NOMO-1 (cell line): ENCODE measurements at regions not wholly inside any gene's neighbourhood (a gene's known extent, or its start where the extent isn't known, plus 50 kb on each side); places are given as distances from the start of the nearest gene placed in this dataset.

ENCODE experiments used
- DNase-seq, 2 experiments: peaks; one replicate each; lab custom pipeline; 2025; ENCODE audit not compliant: unreplicated experiment in 2 of 2; lab: John Stamatoyannopoulos, UW

DNA sequence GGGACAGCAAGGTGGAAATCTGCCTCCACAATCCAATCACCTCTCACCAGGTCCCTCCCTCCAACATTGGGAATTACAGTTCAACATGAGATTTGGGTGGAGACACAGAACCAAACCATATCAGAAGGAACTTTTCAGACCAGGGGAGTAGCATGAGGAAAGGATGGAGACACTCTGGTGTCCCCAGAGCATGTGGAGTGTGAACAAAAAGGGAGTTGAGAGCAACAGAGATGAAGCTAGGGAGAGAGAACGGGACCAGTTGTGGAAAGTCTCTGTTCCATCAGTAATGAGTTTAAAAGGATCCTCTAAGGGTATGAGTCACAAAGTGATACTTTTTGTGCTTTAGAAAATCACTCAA, 382.0 kb downstream of the SFMBT2 start:
- DNase-seq: no peak

DNA sequence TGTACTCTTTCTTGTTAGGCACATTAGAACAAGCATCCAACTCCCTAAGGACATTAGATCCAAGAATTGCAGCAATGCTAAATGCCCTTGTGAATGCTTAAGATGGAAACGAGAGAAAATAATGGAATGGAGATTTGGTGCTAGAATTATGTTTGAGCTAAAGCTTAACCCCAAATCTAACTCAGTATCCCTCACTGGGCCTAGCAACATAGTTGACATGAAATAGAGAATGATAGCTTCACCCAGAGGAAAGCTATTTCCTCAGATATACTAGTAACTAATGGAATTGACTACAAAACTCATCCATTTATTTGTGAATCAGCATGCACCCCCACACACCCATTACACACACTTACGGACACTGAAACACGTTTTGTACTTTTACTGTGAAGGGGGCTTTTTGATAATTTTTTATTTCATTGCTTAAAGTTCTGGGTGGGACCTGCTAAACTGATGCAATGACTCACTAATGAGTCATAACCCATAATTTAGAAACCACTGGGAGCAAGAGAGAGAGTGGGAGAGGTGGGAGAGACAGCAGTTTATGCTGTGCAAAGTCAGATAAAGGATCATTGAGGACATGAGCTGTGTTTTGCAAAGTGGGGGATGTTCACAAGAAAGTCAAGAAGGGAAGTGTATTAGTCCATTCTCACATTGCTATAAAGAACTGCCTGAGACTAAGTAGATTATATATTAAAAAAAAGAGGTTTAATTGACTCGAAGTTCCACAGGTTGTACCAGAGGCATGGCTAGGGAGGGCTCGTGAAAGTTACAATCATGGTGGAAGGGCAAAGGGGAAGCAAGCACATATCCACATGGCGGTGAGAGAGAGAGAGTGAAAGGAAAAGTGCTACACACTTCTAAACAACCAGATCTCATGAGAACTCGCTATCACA, 382.7 kb downstream of the SFMBT2 start:
- peak; percentile 20 to 58 for DNase-seq

DNA sequence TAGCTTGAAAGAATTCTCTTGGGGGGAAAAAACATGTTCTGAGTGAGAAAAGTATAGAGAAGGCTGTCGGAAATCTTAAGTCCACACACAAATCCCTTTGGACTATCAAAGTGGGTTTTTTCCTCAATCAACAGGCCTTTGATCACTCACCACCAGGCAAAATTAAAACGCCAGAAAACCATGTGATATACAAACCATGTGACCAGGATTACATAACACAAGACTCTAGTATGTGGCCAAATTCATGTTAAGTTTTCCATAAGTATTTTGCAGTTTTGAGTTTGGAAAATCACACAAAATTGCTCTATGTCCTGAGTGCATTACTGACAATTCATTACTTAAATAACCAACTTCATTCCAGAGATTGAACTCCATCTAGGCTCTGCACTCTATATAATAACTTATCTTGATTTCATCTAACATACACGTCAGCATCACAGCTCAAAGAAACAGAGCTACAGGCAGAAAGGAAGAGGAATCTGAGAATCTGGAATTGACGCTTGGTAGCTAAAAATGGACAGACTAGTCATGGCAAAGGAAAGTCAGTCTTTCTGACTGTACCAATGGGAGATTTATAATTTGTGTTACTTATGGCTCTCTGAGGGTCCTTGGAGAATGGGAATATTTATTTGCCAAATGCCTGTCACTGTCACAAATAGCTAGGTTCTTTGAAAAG, 383.5 kb downstream of the SFMBT2 start:
- DNase-seq: no peak

DNA sequence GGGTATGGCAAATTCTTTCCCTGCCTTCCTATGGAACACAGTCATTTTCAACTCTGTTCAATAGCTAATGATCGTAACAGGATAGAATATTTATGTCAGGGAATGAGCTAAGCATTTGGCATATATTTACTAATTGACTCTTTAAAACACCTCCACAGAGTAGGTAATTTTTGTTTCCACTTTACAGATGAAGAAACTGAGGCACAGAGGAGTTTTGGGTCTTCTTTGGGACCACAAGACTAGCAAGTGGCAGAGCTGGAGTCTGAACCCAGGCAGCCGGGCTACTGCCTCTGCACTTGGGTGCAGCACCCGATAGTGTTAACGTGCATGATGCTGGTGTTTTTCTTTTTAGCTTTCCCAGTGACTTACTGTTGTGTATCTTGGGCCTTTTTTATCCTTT, 384.0 kb downstream of the SFMBT2 start:
- no peak for DNase-seq

DNA sequence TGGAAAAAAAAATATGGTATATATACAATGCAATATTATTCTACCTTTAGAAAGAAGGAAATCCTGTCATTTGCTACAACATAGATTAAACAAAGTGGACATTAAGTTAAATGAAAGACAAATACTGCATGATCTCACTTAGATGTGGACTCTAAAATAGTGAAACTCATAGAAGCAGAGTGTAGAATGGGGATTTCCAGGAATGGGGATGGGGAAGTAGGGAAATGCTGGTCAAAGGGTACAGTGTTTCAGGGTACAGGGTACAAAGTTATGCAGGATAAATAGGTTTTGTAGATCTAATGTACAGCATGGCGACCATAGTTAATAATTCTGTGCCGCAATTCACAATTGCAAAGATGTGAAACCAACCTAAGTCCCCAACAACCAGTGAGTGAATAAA, 385.5 kb downstream of the SFMBT2 start:
- no peak for DNase-seq

DNA sequence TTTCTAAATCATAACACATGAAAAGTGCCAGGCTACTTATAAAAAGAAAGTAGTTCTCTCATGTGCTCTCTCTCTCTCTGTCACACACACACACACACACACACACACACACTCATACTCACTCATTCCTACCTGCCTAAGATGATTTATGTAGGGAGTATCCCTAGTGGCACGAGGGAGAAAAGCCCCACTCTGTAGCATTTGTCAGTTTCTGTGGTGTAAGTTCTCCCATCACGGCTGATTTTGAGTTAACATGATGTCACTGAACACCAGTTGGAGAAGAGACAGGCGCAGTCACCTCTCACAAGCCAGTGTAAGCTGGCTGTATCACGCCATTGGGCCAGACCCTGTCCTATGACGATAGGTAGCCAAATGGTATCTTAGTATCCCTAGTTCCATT, 395.4 kb downstream of the SFMBT2 start:
- no peak for DNase-seq

DNA sequence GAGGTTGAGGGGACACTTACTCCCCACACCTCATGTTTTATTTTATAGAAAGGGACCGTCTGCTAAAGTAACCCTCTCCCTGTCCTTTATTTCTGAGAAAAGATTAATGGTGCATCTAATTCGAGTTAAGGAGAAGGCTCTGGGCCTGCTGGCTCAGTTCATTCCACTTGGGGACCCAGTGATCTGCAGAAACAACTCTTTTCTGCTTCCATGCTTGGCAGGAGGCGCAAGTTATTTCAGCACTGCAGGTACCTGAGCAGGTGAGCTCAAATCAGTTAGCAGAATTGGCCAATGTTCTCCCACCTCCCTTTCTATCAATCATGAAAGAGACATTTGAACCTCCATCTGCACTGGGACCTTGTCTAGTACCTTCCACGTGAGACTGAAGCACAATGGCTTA, 396.1 kb downstream of the SFMBT2 start:
- no peak for DNase-seq

DNA sequence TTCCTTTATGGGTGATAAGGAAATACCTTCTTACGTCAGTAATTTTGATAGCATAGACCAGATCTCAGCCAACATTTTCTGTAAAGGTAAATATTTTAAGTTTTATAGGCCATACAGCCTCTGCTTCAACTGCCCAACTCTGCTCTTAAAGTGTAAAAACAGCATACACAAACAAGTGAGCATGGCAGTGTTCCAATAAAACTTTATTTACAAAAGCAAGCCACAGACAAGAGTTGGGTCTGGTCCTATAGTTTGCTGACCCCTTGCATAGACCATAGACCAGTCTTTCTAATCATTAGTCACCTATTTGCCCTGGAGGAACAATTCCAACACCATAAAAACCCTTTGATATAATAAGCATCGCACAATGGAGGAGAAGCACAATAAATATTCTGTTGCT, 398.8 kb downstream of the SFMBT2 start:
- no peak for DNase-seq

DNA sequence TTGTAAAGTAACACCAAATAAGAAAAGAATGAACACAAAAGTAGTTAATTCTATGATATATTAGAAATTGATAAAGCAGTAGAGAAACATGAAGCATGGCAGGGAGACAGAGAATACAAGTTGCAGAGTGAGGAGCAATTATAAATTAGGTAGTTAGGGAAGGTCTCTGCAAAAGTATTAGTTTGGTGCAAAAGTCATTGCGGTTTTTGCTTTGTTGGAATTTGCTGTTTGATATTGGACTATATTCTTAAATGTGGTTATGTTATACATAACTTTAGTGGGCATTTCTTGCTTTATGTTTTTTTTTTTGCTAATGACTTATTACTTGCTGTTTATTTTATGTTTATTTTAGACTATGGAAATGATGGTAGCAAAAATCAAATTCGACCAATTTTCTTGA, 402.2 kb downstream of the SFMBT2 start:
- no peak for DNase-seq

DNA sequence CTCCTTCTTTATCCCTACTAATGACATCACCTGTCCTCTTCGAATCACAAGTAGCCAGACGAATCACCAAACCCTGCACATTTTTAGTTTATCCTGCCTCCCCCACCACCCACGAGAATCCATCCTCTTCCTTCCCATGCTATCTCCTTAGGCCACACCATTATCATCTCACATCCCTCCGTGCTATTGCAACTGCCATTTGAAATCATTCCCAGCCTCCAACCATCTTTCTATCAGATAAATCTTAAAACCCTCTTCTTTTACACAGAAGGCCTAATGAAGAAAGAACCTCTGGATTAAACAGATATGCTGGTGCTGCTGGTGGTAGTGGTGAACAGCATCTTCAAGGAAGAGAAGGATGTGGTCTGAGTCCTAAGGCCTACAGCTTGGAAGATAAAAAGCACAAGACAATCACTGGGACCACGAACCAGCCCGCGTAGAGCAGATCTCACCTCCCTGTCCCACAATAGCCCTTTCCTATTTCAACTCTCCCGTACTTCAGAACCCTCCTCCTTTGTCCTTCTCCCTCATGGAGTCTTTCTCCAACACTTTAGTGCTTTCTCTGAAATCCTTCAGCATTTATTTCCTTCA, 403.1 kb downstream of the SFMBT2 start:
- no peak for DNase-seq

DNA sequence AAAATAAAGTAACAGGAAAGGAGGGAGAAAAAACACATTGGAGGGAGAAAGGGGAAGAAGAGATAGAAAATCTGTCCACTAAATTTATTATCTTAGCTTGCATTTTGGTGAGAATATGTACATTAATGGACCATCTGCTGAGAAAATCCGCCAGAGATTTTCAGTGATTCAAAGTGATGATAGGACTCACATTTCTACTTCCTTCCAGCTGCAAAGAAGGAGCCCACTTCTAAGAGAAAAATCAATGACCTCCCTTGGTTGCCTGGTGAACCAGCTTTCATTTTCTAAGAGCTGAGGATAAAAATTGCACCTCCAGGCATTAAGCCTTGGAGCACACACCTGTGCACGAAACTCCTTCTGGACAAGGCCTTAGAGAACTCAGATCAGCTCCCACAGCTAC, 404.3 kb downstream of the SFMBT2 start:
- DNase-seq: no peak

DNA sequence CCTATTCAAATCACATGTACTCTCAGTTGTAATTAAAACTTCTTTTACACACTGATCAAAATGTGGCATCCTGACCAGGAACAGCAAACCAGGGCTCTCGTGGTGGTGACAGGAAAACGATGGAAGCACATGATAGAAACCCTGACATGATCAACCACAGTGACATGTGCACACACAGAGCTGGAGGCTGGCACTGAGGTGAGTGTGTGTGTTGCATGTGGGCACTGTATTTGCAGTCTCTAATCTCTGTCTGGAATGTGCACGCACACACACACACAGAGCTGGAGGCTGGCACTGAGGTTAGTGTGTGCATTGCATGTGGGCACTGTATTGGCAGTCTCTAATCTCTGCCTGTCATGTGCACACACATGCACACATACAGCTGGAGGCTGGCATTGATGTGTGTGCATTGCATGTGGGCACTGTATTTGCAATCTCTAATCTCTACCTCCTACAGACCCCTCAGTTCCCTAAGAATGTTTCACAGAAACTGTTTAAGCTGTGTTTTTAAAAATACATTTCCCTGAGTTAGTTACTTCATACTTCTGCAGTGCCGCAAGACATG, 406.9 kb downstream of the SFMBT2 start:
- DNase-seq: no peak

DNA sequence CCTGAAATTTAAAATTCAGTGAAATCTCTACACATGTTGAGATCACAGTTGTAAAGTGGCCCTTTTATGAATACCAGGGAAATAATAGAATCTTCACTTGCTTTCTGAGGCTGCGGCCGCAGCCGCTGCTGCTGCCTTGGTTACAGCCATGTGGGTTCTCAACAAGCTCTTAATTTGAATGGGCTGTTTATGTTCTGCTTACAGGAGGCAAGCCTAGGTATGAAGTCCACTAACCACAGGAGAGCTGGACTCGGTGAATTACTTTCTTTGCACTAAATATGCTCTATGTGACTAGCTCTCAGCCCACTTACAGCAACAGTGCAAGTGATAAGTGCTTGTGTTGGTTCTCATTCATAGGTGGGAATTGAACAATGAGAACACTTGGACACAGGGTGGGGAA, 410.8 kb downstream of the SFMBT2 start:
- no peak for DNase-seq

DNA sequence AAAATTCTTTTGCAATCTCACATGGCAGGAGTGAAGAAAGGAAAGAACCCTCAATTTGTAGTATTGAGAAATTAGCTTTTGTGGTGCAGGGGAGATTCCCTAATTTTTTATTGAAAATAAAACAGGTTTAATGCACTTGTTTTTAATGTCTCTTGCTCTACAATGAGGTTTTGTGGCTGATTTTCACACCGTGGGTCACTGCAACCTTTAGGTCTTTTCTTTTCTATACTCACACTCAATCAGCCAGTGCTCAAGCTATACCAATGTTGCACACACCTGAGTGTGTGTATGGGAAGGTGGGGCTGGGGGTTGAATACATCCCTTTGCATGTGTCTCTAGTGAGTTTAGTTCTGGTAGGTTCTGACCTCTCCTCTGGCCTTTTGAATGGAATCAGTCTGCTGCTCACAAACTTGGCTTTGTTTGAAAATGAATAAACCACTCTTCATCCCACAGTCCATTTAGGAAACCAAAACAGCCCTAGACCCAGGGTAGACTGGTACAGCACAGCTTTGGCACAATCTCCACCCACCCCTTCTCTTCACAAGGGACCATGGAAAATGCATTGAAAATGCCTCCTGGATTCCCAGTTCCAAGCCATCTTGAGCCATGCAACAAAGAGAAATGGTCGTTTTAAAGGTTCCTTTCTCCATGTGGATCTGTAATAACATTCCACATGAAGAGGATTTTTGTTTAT, 411.5 kb downstream of the SFMBT2 start:
- DNase-seq: no peak

DNA sequence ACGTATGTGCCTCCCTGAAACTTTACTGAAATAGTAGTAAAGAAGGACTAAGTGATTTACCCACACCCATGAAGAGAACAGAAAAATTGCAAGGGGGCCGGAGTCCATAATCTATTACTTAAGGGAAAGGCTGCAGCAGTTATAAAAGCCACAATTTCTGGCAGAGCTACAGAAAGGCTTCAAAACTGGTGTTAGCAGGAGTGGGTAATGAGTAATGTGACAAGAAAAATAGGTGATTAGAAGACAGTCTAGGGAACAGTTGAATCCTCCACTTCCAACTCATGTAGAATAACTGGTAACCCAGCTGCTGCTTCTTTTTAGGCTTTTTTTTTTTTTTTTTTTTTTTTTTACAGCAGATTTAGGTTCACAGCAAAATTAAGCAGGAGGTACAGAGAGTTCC, 413.3 kb downstream of the SFMBT2 start:
- no peak for DNase-seq

DNA sequence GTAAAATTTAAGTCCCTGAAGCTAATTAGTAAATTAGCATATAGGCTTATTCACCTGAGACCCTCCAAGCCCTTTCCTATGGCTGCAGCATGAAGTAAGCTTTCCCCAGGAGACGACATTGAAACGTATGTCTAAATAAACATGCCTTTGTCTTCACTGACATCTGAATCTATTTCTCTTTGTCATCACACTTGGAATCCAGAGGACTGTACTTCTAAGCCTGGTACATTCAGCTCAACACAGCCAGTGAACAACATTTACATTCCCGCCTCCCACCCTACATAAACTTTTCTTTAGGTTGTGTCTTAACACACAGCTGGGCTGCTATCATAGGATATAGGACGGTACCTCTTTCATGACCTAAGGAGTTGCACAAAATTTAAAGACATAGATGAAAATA, 414.4 kb downstream of the SFMBT2 start:
- no peak for DNase-seq

DNA sequence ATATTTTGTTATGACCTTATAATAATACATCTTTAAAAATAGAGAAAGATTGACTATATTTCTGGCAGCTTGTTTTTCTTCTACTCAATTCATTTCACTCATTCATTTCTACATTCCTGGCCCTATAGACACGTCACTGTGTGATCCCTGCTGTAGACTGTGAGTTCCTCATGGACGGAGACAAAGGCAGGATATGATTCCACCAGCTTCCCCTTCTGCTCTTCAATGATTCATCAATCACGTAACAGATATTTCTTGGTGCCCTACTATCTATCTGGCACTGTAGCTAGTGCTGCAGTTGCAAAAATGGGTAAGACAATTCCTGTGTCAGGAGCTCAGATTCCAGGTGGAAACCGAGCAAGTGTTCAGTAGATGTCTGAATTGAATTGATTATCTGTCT, 415.0 kb downstream of the SFMBT2 start:
- DNase-seq: peak in 1 of 2 experiments; percentile 40

DNA sequence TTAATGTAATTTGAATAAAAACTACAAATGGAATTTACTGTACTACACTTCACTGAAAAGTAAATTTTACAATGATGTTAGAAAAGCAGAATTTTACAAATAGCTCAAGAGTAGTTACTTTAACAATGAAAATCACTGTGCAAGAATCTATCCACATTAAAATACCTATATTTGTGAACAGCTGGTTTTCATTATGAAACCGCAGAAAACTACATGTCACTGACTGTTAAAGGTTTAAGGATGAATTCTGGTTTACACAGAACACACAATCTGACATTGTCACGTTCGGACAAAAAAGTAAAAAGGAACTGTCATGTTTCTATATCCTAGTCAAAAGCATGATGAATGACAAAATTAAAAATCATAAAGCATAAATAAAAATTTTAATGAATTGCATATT, 415.3 kb upstream of the PRKCQ start:
- DNase-seq: no peak

DNA sequence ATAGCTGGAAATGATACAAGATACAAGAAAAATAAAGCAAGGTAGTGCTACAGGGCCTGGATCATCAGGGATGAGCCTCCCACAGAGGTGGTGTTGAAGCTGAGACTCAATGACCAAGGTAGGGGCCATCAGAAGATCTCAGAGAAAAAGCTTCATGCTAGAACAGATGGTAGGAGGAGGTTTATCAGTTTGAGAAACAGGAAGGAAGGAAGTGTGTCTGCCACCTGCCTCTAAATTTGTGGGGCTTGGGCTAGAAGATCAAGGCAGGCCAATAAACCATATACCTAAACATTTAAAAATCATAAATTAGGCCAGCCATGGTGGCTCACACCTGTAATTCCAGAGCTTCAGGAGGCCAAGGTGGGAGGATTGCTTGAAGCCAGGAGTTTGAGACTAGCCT, 410.8 kb upstream of the PRKCQ start:
- DNase-seq: peak in 1 of 2 experiments; percentile 33

DNA sequence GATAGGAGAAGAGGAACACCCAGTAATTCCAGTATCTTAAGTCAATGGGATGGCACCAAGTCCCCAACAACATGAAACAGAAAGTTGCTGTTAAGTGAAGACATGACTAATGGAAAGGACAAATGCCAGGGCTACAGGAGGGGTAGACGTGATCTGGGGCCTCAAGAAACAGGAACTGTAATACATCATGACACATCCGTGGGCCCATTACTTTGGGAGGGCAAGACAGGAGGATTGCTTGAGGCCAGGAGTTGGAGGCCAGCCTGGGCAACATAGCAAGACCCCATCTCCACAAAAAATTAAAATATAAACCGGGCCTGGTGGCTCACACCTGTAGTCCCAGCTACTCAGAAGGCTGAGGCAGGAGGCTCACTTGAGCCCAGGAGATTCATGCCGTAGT, 408.6 kb upstream of the PRKCQ start:
- DNase-seq: peak; percentile 48 to 56

DNA sequence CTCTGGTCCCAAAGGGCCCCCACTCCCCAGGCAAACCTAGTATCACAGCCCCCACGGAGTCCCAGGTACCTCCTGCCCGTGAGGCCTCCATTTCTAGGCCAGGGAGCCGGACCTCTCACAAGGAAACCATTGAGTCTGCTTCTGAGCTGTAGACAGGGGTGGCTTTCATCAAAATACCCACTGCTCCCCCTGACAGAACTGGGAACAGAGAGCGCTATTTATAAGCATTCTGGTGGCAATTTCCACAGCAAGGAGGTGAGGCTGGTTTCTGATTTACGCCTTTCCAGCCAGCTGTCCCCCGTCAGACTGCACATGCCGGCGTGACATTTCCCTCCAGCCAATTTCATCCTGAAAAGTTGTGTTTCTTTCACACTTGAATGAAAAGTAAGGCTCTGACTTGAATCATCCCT, 407.5 kb upstream of the PRKCQ start:
- no peak for DNase-seq
